T-helper 1 cell treated with Interleukin-12 subunit alpha and Interleukin-12 subunit beta and Interleukin-4 antibody, amounts not matched to agents 30 ng/mL and 1 ng/mL, for 36 hours (primary cell): ENCODE measurements at regions not wholly inside any gene's neighbourhood (a gene's known extent, or its start where the extent isn't known, plus 50 kb on each side); places are given as distances from the start of the nearest gene placed in this dataset.
"Not testable (repeated sequence)": the region's sequence is repeated elsewhere in the genome, so short reads cannot be mapped to it uniquely, and the experiment has no call there.

Source experiments
- intact Hi-C: fragments of 100-400 bp; cut with micrococcal nuclease; formaldehyde crosslinking; loops from one replicate; pipeline ENCODE4 v1.15.1; 2024

GRCh38 chr18:45341454-45341853, 273.8 kb upstream of the SLC14A2 start:
- intact Hi-C loops = no loop called here

- intact Hi-C loops = no loop called here
These were observed 273.1 kb upstream of the SLC14A2 start for GRCh38 chr18:45342166-45342565.

GRCh38 chr18:45342653-45343052, 272.6 kb upstream of the SLC14A2 start:
- intact Hi-C loops = no loop called here

- intact Hi-C loops = no loop called here
These were observed 271.9 kb upstream of the SLC14A2 start for GRCh38 chr18:45343365-45343764.

- intact Hi-C loops = not testable (repeated sequence)
These were observed 270.6 kb upstream of the SLC14A2 start for GRCh38 chr18:45344680-45345079.

- intact Hi-C loops = no loop called here
These were observed 266.3 kb upstream of the SLC14A2 start for GRCh38 chr18:45349019-45349418.

GRCh38 chr18:45349467-45349866, 265.8 kb upstream of the SLC14A2 start:
- intact Hi-C loops = no loop called here

GRCh38 chr18:45350404-45351156, 264.7 kb upstream of the SLC14A2 start:
- intact Hi-C loops = no loop called here

- intact Hi-C loops = no loop called here
These were observed 262.4 kb upstream of the SLC14A2 start for GRCh38 chr18:45352874-45353273.

- intact Hi-C loops = no loop called here
These were observed 261.7 kb upstream of the SLC14A2 start for GRCh38 chr18:45353530-45353929.

- intact Hi-C loops = no loop called here
These were observed 259.2 kb upstream of the SLC14A2 start for GRCh38 chr18:45355944-45356520.

GRCh38 chr18:45357686-45358470, 257.4 kb upstream of the SLC14A2 start:
- intact Hi-C loops = no loop called here

GRCh38 chr18:45359275-45360009, 255.8 kb upstream of the SLC14A2 start:
- intact Hi-C loops = no loop called here

- intact Hi-C loops = no loop called here
These were observed 254.0 kb upstream of the SLC14A2 start for GRCh38 chr18:45361125-45361851.

- intact Hi-C loops = no loop called here
These were observed 252.1 kb upstream of the SLC14A2 start for GRCh38 chr18:45363196-45363595.

- intact Hi-C loops = no loop called here
These were observed 249.4 kb upstream of the SLC14A2 start for GRCh38 chr18:45365835-45366234.

- intact Hi-C loops = no loop called here
These were observed 244.8 kb upstream of the SLC14A2 start for GRCh38 chr18:45370255-45371010.

- intact Hi-C loops = no loop called here
These were observed 241.9 kb upstream of the SLC14A2 start for GRCh38 chr18:45373286-45373880.

- intact Hi-C loops = no loop called here
These were observed 241.0 kb upstream of the SLC14A2 start for GRCh38 chr18:45374236-45374635.
